Prostate gland (tissue), 2 donors: ENCODE measurements at regions not wholly inside any gene's neighbourhood (a gene's known extent, or its start where the extent isn't known, plus 50 kb on each side); places are given as distances from the start of the nearest gene placed in this dataset.

Experiments
- DNase-seq: peaks from one replicate; pipeline ENCODE4 v3.0.0-alpha.2; 2019; ENCODE audit warnings: low spot score
- H3K27ac ChIP-seq, 2 donors: fragments of 200-600 bp; sonication (generic); 2 replicates each; pipeline ENCODE4 v1.5.1; 2017 to 2019
- H3K27me3 ChIP-seq: fragments of 200-600 bp; sonication (generic); replicated peaks from 2 replicates; pipeline ENCODE4 v1.5.1; 2019; ENCODE audit not compliant: insufficient read depth
- H3K36me3 ChIP-seq, 2 donors: fragments of 200-600 bp; sonication (generic); 1 replicate in 1 of 2; 2 replicates in 1 of 2; pipeline versions ENCODE4 v1.5.1 to v1.8.1; 2017 to 2019
- H3K4me1 ChIP-seq: fragments of 200-600 bp; sonication (generic); replicated peaks from 2 replicates; pipeline ENCODE4 v1.5.1; 2019
- H3K4me3 ChIP-seq, 2 donors: fragments of 200-600 bp; sonication (generic); 2 replicates each; pipeline ENCODE4 v1.5.1; 2017 to 2019
- H3K9me3 ChIP-seq: fragments of 200-600 bp; sonication (generic); 2 replicates; pipeline ENCODE4 v1.5.1; 2017
- CTCF ChIP-seq, 4 experiments: fragments of 200-600 bp in 2 of 4; fragments of 450-650 bp in 2 of 4; sonication (generic) in 2 of 4; IDR thresholded peaks; 1 replicate in 3 of 4; 2 replicates in 1 of 4; pipeline ENCODE4 v1.5.1; 2016 to 2019; ENCODE audit warnings: antibody characterized with exemption in 4 of 4, mild to moderate bottlenecking in 2 of 4, moderate library complexity in 2 of 4
- POLR2A ChIP-seq: fragments of 450-650 bp; IDR thresholded peaks from one replicate; pipeline ENCODE4 v1.6.1; 2016; ENCODE audit warnings: antibody characterized with exemption, mild to moderate bottlenecking
- POLR2AphosphoS5 ChIP-seq: sonication (generic); formaldehyde crosslinking; IDR thresholded peaks from one replicate; pipeline ENCODE4 v1.6.1; 2017; ENCODE audit warnings: antibody characterized with exemption
- WGBS: methylation state at CpG from one replicate; pipeline ENCODE4 v1.1.5; 2018; 5-methylcytosine and 5-hydroxymethylcytosine counted together
- intact Hi-C: fragments of 100-400 bp; cut with DNase I; formaldehyde crosslinking; loops from one replicate; pipeline ENCODE4 v1.14.2; 2022

GRCh38 chr12:47012552-47012951, 66.9 kb upstream of the PCED1B start:
- 71% methylated on average over 1 of the region's 1 CpG for WGBS
- intact Hi-C loops: loop anchor here (10.0 kb wide), 1 partner anchor 878 kb away; no protein-coding TSS in a partner anchor

GRCh38 chr12:47014474-47014873, 64.9 kb upstream of the PCED1B start:
- intact Hi-C loops: loop anchor here (10.0 kb wide), 1 partner anchor 880 kb away; no protein-coding TSS in a partner anchor
- no peaks in the 10 kb centered on the region for H3K36me3 ChIP-seq
- 95% methylated on average over 2 of the region's 2 CpGs for WGBS

More at GRCh38 chr12:47012552-47012951, 66.9 kb upstream of the PCED1B start:
- no peak for DNase-seq
- no peak overlapping the region for H3K27ac ChIP-seq
- H3K27me3 ChIP-seq: no peaks in the 10 kb centered on the region
- no peaks in the 10 kb centered on the region for H3K36me3 ChIP-seq
- H3K4me1 ChIP-seq: no peaks in the 10 kb centered on the region
- no peak for TF ChIP-seq POLR2A
- TF ChIP-seq POLR2AphosphoS5: no peak
- no peak for TF ChIP-seq CTCF (IDR thresholded peaks at IDR 0.05)
- H3K4me3 ChIP-seq: no peak overlapping the region
- no peaks in the 10 kb centered on the region for H3K9me3 ChIP-seq

GRCh38 chr12:47015381-47015780, 64.0 kb upstream of the PCED1B start:
- intact Hi-C loops: loop anchor here (5.0 to 10.0 kb wide), 2 partner anchors 328 to 881 kb away; no protein-coding TSS in a partner anchor
- Histone ChIP-seq H3K4me1 (no peaks in the 10 kb centered on the region), H3K9me3 (no peaks in the 10 kb centered on the region), H3K36me3 (no peaks in the 10 kb centered on the region), H3K27me3 (no peaks in the 10 kb centered on the region), H3K4me3 (no peak overlapping the region), H3K27ac (no peak overlapping the region)
- WGBS: 69% methylated on average over 1 of the region's 1 CpG
- DNase-seq: no peak
- no peak for TF ChIP-seq POLR2A
- no peak for TF ChIP-seq CTCF (IDR thresholded peaks at IDR 0.05)
- no peak for TF ChIP-seq POLR2AphosphoS5

More at GRCh38 chr12:47014474-47014873, 64.9 kb upstream of the PCED1B start:
- Histone ChIP-seq H3K9me3 (no peaks in the 10 kb centered on the region), H3K27ac (no peak overlapping the region), H3K27me3 (no peaks in the 10 kb centered on the region), H3K4me3 (no peak overlapping the region), H3K4me1 (no peaks in the 10 kb centered on the region)
- DNase-seq: no peak
- no peak for TF ChIP-seq POLR2AphosphoS5

- intact Hi-C loops: loop anchor here (5.0 to 10.0 kb wide), 2 partner anchors 330 to 882 kb away; no protein-coding TSS in a partner anchor
- H3K36me3 ChIP-seq: no peaks in the 10 kb centered on the region
Measured at GRCh38 chr12:47017041-47017713, 62.2 kb upstream of the PCED1B start.

More at GRCh38 chr12:47017041-47017713, 62.2 kb upstream of the PCED1B start:
- Histone ChIP-seq H3K4me1 (no peaks in the 10 kb centered on the region), H3K9me3 (no peaks in the 10 kb centered on the region), H3K27me3 (no peaks in the 10 kb centered on the region), H3K4me3 (no peak overlapping the region), H3K27ac (no peak overlapping the region)
- TF ChIP-seq POLR2A (no peak), POLR2AphosphoS5 (no peak), CTCF (IDR thresholded peaks at IDR 0.05) (no peak)
- DNase-seq: no peak
- 79% methylated on average over 6 of the region's 6 CpGs for WGBS
